ENCODE measurements at regions not wholly inside any gene's neighbourhood (a gene's known extent, or its start where the extent isn't known, plus 50 kb on each side); places are given as distances from the start of the nearest gene placed in this dataset.

GRCh38 chr18:53952700-53953099 lies 271.8 kb downstream of the MBD2 start:
- Mint-ChIP-seq H3K27me3 (ENCODE audit: unreplicated experiment) (no peaks in the 10 kb centered on the region), H3K36me3 (ENCODE audit: unreplicated experiment) (no peaks in the 10 kb centered on the region), H3K4me1 (ENCODE audit: low read depth, unreplicated experiment) (peaks cover 6% of the 10 kb centered on the region), H3K4me3 (ENCODE audit: unreplicated experiment) (no peak overlapping the region), H3K9me3 (ENCODE audit: unreplicated experiment) (no peaks in the 10 kb centered on the region), H3K27ac (ENCODE audit: unreplicated experiment) (no peak overlapping the region)
- TF ChIP-seq CTCF (IDR thresholded peaks at IDR 0.05; ENCODE audit: partially characterized antibody, unreplicated experiment), result no peak
- DNase-seq, result no peak

GRCh38 chr18:53950545-53950944 lies 273.9 kb downstream of the MBD2 start:
- no peak for TF ChIP-seq CTCF (IDR thresholded peaks at IDR 0.05; ENCODE audit: partially characterized antibody, unreplicated experiment)
- Mint-ChIP-seq H3K4me3 (ENCODE audit: unreplicated experiment) (no peak overlapping the region), H3K36me3 (ENCODE audit: unreplicated experiment) (no peaks in the 10 kb centered on the region), H3K9me3 (ENCODE audit: unreplicated experiment) (peaks cover 2% of the 10 kb centered on the region), H3K27ac (ENCODE audit: unreplicated experiment) (no peak overlapping the region), H3K4me1 (ENCODE audit: low read depth, unreplicated experiment) (peaks cover 6% of the 10 kb centered on the region), H3K27me3 (ENCODE audit: unreplicated experiment) (no peaks in the 10 kb centered on the region)
- no peak for DNase-seq

- no peak overlapping the region for H3K4me3 Mint-ChIP-seq (ENCODE audit: unreplicated experiment)
Measured at GRCh38 chr18:53948991-53949390, 275.5 kb downstream of the MBD2 start.

GRCh38 chr18:53947092-53947640 lies 277.3 kb downstream of the MBD2 start:
- H3K27ac Mint-ChIP-seq (ENCODE audit: unreplicated experiment), result no peak overlapping the region
- peaks cover 6% of the 10 kb centered on the region for H3K36me3 Mint-ChIP-seq (ENCODE audit: unreplicated experiment)
- H3K4me3 Mint-ChIP-seq (ENCODE audit: unreplicated experiment), result no peak overlapping the region
- no peak for DNase-seq
- peaks cover 5% of the 10 kb centered on the region for H3K9me3 Mint-ChIP-seq (ENCODE audit: unreplicated experiment)
- peaks cover 6% of the 10 kb centered on the region for H3K4me1 Mint-ChIP-seq (ENCODE audit: low read depth, unreplicated experiment)
- TF ChIP-seq CTCF (IDR thresholded peaks at IDR 0.05; ENCODE audit: partially characterized antibody, unreplicated experiment), result no peak
- peaks cover 2% of the 10 kb centered on the region for H3K27me3 Mint-ChIP-seq (ENCODE audit: unreplicated experiment)

More at GRCh38 chr18:53948991-53949390, 275.5 kb downstream of the MBD2 start:
- peaks cover 5% of the 10 kb centered on the region for H3K9me3 Mint-ChIP-seq (ENCODE audit: unreplicated experiment)
- peaks cover 2% of the 10 kb centered on the region for H3K27me3 Mint-ChIP-seq (ENCODE audit: unreplicated experiment)
- H3K4me1 Mint-ChIP-seq (ENCODE audit: low read depth, unreplicated experiment), result peaks cover 6% of the 10 kb centered on the region
- no peak overlapping the region for H3K27ac Mint-ChIP-seq (ENCODE audit: unreplicated experiment)
- TF ChIP-seq CTCF (IDR thresholded peaks at IDR 0.05; ENCODE audit: partially characterized antibody, unreplicated experiment), result no peak
- DNase-seq, result no peak
- peaks cover 6% of the 10 kb centered on the region for H3K36me3 Mint-ChIP-seq (ENCODE audit: unreplicated experiment)

- H3K9me3 Mint-ChIP-seq (ENCODE audit: unreplicated experiment), result peaks cover 5% of the 10 kb centered on the region
- H3K27me3 Mint-ChIP-seq (ENCODE audit: unreplicated experiment), result peaks cover 2% of the 10 kb centered on the region
- H3K27ac Mint-ChIP-seq (ENCODE audit: unreplicated experiment), result no peak overlapping the region
- no peak for DNase-seq
- H3K4me1 Mint-ChIP-seq (ENCODE audit: low read depth, unreplicated experiment), result peaks cover 3% of the 10 kb centered on the region
- TF ChIP-seq CTCF (IDR thresholded peaks at IDR 0.05; ENCODE audit: partially characterized antibody, unreplicated experiment), result no peak
- H3K4me3 Mint-ChIP-seq (ENCODE audit: unreplicated experiment), result no peak overlapping the region
- H3K36me3 Mint-ChIP-seq (ENCODE audit: unreplicated experiment), result peaks cover 6% of the 10 kb centered on the region
Measured at GRCh38 chr18:53946594-53946993, 277.9 kb downstream of the MBD2 start.

Measured in glutamatergic neuron (in vitro differentiated cells).